ENCODE measurements at regions not wholly inside any gene's neighbourhood (a gene's known extent, or its start where the extent isn't known, plus 50 kb on each side); places are given as distances from the start of the nearest gene placed in this dataset.

DNA sequence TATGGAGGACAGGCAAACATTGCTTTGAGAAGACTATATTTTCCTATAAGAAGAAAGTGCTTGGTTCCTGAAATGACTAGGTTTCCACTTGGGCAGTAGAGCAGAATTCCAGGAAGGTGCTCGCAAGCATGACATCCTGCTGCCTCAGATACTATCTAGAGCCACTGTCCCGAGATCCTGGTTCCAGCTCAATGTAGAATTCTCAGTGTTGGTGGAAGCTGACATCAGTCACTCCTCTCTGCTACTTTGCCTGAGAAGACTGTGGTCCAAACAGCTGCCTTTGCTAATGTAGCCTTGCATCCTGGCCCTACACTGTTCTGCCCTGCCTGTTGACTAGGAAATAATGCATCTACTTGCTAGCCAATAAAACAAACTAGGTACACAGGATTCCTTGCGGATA, 50.0 kb upstream of the ITGA6 start:
- TF ChIP-seq, protein P1, sequence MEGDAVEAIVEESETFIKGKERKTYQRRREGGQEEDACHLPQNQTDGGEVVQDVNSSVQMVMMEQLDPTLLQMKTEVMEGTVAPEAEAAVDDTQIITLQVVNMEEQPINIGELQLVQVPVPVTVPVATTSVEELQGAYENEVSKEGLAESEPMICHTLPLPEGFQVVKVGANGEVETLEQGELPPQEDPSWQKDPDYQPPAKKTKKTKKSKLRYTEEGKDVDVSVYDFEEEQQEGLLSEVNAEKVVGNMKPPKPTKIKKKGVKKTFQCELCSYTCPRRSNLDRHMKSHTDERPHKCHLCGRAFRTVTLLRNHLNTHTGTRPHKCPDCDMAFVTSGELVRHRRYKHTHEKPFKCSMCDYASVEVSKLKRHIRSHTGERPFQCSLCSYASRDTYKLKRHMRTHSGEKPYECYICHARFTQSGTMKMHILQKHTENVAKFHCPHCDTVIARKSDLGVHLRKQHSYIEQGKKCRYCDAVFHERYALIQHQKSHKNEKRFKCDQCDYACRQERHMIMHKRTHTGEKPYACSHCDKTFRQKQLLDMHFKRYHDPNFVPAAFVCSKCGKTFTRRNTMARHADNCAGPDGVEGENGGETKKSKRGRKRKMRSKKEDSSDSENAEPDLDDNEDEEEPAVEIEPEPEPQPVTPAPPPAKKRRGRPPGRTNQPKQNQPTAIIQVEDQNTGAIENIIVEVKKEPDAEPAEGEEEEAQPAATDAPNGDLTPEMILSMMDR (IDR thresholded peaks at IDR 0.05; ENCODE audit: low read depth, low read length) = no peak
- TF ChIP-seq EZH2phosphoT487 (IDR thresholded peaks at IDR 0.05; ENCODE audit: low read depth) = no peak
- 0 out of 2 replicates have a peak, but pooled peaks cover 7% of the 10 kb centered on the region for H3K9me3 ChIP-seq (ENCODE audit: insufficient read depth, low read length)
- H3K4me2 ChIP-seq (ENCODE audit: low read length) = no peak overlapping the region
- no peaks in the 10 kb centered on the region for H3K79me2 ChIP-seq (ENCODE audit: low read length)
- no peak overlapping the region for H3K9ac ChIP-seq (ENCODE audit: low read length)
- peaks cover 34% of the 10 kb centered on the region for H3K27me3 ChIP-seq (ENCODE audit: low read depth, low read length)
- no peaks in the 10 kb centered on the region for H4K20me1 ChIP-seq (ENCODE audit: insufficient read depth, low read length)
- 0 out of 2 replicates have a peak, but pooled peaks cover 4% of the 10 kb centered on the region for H3K4me1 ChIP-seq (ENCODE audit: low read length)
- no peak overlapping the region for H3K27ac ChIP-seq (ENCODE audit: low read length)
- no peak overlapping the region for H3K4me3 ChIP-seq (ENCODE audit: low read length)
- no peak overlapping the region for H2AFZ ChIP-seq (ENCODE audit: low read depth, low read length)
- no peaks in the 10 kb centered on the region for H3K36me3 ChIP-seq (replicated peaks; ENCODE audit: low read depth, low read length)

All from OCI-LY3 (cell line).